Stimulated activated CD4-positive, alpha-beta T cell treated with anti-CD3 and anti-CD28 coated beads, Interleukin-4, amount 100 ng/mL, for 1 hour (primary cell): ENCODE measurements at regions not wholly inside any gene's neighbourhood (a gene's known extent, or its start where the extent isn't known, plus 50 kb on each side); places are given as distances from the start of the nearest gene placed in this dataset.
"Not testable (repeated sequence)": the region's sequence is repeated elsewhere in the genome, so short reads cannot be mapped to it uniquely, and the experiment has no call there.

ENCODE experiments used
- DNase-seq: peaks from one replicate; pipeline ENCODE4 v3.0.0-alpha.2; 2020

DNA sequence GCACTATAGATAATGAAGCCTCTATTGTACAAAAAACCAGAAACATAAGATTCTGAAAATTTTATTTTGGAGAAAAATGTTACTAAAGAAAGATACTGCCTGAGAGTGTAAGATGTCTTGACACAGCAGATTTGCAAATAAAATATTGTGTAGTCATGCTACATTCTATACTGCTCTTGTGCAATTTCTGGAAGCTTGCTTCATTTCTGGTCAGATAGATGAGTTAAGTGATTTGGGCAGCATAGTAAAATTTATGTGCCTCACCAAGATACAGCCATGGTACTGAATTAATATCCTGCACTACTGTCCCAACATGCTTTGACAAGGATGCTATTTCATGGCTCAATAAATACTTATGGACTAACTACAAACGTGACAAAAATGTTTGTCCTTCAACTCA is 55.1 kb upstream of the STARD13 start:
- no peak for DNase-seq

DNA sequence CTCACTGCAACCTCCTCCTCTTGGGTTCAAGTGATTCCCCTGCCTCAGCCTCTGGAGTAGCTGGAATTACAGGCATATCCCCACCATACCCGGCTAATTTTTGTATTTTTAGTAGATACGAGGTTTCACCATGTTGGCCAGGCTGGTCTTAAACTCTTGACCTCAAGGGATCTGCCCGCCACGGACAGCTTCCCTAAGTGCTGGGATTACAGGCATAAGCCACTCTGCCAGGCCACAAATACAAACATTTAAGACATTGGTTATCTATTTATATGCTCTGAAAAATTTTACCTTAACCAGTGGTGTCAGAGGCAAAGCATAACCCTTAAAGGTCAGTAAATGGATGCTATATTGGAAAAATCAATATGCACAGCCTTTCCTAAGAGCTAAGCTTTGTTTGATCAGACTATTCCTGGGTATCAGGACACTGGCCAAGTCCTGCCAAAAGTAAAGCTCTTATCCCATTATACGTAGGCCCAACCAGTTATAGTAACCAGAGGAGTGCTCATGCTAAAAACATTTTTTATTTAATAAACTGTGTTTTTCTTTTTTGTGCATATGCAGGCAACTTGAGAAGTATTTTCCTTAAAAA is 56.4 kb upstream of the STARD13 start:
- DNase-seq, result no peak

DNA sequence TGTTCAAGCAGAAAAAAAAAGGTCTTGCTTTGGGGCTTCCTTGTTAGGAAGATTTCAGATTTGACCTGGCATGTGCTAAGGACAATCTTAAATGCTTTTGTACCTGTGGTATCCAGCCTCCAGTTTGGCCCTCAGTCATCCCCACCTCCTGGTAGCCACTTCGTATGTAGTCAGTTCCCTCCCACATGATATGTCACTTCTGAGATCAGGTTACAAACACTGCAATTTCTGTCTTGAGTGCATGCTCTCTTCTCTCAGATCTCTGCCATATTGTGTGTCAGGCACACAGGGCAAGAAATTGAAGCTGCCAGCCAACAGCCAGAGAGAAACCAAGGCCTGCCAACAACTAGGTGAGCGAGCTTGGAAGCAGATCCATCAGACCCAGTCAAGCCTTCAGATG is 60.3 kb upstream of the STARD13 start:
- no peak for DNase-seq

DNA sequence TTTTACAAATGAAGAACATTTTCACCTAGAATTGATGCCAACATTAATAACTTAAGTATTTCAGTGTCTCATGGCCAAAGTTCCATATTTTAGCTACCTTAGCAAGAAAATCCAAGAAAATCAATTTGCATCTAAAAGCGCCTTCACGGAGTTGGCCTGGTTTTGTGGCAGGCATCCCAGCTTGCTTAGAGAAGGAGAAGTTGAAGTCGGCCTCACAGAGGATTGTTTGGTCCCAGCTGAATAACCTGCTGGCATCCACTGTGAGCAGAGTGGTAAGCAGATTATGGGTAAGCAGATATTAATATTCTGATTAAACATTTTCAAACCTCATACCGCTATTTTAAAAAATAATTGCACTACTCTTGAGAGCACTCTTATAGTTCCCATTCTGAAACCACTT is 62.3 kb upstream of the STARD13 start:
- DNase-seq, result no peak

DNA sequence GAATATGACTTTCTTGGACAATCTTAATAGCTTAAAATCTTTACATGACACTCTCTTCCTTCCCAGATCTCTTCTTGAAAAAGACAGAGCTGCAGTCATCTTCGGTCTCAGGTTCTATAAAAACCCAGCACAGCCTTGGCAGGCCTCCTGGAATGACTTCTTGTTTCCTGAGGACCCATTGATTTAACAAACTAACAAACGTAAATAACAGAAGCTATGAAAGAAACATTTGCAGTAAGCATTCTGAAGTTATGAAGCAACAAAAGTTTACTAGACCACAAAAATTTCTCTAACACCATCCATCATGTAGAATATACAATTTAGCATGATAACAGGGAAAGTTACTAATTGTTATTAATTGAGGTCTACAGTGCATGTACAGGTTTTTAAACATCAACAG is 62.8 kb upstream of the STARD13 start:
- DNase-seq, result no peak

DNA sequence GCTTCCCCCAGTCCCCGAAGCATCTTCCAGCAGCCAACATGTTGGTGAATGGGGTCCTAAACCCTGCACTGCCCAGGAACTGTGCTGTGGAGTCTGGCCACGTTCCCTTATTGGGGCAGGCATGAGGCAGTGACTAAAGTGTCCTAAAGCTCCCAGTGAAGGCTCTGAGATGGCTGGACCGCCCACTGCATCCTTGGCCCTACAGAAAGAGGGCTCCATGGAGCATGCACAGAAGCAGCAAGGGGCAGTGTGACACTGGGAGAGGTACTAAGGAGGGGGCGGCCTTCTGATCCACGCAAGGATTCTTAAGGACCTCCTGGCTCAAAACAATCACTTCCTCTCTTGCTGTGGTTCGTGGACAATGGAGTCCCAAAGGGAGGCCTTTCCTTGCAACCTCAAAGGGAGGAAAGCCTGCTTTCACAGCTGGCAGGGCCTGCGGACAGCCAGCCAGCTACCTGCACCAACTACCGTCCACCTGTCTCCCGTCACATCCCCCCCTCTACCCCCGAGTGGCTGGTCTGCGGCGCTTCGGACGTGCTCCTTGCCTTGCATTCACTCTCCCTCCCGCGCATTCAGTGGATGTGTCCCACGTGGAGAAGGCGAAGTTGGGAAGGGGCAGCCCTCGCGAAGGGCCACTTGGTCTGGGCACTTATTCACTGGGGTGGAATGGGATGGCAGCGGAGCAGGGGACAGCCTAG is 63.9 kb upstream of the STARD13 start:
- no peak for DNase-seq

DNA sequence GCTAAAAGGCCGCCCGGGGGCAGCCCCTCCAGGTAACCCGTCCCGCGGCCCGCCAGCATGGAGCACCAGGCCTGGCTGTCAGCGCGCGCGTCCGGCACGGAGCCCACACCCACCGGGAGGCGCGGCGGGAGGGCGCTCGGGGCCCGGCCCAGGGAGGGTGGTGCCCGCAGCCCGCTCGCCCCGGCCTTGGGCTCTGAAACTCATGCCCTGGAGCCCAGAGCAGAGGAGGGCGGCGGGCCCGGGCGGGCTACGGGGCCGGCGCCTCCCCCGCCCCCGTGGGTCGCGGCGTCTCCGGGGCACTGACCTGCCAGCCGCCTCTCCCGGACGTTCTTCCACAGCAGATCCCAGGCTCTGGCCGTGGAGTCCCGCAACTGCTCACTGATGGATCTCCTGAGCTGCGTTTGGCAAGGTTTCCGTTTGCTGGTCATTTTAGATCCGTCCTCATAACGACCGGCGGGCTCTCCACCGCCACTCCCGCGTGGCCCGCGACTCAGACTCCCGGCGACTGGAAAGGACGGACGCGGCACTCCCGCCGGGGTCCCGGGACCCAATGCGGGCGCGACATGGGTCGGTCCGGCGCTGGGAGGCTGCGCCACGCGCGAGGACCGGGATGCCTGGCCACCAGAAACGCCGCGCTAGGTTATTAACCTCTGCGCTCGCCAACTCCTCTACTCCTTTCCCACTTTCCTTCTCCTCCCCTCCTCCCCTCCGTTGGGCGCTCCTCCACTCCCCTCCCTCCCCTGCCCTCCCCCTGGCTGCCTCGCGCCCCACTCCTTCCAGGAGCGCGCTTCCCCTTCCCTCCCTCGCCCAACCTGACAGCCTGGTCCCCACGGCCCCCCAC is 64.7 kb upstream of the STARD13 start:
- no peak for DNase-seq

DNA sequence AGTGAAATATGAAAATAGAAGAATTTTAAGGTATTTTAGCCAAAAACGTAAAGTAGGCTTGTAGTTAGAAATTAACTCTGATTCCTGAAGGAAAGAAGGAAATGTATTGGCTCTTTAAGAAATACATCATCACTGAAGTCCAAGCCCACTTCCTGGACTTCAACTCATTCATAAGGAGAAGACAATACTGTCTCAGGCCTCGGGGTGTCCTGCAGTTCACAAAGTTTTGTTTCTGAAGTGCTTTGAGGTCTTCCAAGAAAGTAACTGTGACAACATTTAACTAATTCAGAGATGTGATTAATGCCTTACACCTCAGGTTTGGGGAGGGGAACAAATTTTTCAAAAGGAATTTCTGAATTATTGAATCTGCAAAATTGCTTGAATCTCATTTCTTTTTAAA is 65.8 kb upstream of the STARD13 start:
- no peak for DNase-seq

DNA sequence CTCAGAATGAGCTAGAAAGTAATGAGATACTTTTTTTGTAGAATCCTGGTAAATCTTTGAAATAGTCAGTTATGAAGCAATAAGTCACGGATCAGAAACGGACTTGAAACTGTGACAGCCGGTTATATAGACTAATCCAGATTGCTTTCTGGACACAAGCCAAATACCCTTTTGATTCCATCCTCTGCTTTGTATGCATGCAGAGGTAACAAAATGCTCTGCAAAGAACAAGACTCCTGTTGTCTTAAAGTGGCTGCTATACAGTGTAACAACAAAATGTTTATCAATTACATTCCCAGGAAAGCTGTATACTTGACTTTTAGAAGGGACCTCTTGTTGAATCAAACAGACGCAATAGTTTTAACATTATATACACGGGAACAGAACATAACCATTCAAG is 66.5 kb upstream of the STARD13 start:
- no peak for DNase-seq

DNA sequence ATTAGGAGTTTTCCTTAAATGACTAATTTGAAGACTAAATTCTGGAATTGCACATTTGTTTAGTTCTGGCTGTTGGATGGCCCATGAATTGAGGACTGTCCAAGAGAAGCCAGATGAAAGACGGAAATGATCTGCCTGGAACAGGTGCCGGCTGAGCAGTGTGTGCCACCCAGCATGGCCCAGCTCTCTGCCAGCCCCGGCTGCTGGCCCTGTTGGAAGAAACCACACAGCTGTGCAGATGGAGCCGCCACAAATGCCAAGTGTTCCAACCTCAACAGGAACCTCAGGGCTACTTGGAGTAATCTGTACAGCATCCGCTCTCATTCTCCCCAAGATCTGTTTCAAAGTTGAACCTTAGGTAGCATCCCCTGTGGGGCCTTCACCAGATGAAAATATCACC is 67.0 kb upstream of the STARD13 start:
- DNase-seq, result no peak

DNA sequence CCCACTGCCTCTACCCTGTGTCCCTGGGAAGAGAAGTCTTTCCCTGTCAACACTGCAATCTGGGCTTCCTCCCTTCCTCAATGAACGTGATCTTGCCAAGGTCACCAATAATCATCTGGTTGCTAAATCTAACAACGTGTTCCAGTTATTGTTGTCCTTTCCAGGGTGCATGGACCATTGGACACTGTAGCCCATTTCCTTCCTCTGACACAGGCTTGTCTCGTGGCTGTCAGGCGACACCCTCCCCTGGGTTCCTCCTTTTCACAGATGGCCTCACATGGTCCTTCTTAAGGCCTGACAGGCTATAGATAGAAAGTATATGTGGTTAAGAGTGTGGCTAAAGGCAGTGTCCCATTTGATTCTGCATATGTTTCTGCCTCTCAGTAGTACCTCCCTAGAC is 67.7 kb upstream of the STARD13 start:
- no peak for DNase-seq

DNA sequence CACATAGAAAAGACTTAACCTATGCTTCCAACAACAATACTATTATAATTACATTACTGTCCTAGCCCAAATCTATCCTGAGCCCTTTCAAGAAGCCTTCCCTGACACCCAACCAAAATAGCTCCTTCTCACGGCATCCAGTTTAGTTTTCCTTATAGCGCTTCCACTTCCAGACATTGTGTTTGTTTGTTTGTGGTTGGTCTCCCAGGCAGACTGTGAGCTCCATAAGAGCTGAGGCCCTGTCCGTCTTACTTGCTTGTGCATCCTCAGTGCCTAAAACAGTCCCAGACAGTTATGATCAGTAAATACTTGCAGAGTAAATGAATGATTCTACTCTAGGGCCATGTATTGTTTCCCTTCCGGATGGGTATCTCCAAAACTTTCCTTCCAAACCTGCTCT is 68.1 kb upstream of the STARD13 start:
- no peak for DNase-seq

DNA sequence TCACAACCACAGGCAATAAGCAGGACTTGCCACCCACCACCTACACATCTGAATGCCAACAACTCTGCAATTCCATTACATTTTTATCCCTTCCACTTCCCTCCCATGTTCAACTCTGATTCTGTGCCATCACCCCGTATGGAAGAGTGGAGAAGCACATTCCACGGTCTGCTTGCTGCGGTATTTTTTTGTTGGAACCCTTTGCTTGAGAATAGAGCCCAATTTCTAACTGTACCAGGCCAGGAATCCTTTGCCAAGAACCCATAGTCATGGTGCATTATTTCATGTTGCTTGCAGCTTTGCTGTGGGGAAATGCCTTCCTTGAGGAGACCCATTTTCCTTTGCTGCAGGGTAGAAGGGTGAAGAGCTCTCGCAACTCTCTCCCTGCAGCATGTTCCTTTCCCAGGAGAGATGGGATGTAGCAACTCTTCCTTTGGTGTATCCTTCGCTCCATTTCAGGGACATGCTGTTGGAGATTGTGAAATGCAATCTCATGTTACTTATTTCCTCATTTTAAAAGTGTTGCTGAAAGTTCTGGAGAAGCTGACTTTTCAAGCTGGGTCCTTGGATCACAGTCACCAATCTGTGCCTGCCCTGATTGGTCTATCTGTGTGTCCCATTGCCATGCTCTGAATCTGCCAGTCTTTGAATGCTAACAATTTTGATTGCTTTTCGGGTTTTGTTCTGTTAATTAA is 69.8 kb upstream of the STARD13 start:
- no peak for DNase-seq

DNA sequence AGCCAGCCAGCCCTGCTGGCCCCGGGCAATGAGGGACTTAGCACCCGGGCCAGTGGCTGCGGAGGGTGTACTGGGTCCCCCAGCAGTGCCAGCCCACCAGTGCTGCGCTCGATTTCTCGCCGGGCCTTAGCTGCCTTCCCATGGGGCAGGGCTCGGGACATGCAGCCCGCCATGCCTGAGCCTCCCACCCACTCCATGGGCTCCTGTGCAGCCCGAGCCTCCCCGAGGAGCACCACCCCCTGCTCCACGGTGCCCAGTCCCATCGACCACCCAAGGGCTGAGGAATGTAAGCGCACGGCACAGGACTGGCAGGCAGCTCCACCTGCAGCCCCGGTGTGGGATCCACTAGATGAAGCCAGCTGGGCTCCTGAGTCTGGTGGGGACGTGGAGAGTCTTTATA is 72.5 kb upstream of the STARD13 start:
- DNase-seq, result not testable (repeated sequence)

DNA sequence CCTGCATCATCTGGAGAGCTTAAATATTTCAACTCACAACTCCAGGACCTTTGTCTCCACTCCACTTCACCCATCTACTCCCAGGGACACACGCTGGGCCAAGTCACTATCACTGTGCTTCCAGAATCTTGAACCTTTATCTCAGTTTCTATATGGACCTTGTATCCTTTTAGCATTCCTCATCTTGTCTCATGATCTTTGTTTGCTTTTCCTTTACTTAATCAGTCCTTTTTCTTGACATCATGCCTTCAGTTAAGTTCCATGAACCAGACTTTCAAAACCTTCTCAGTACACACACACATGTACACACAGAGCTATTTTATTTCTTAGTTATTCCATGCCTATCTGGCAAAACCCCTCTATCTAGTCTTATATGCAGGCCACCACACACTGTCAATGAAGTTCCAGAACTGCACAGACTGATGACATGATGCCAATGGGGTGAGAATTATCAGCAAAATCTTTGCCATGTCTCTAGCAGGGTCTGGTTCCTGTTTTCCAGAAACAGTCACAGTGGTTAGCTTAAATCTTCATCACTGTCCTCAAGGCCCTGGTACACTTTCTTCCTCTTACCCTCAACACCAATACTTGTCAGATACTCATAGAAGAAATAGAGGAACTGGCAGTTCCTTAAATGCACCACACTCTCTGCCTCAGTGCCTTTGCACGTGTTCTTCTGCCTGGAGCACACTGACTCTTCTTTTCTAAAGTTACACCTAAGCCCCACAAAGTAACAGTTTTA is 77.6 kb upstream of the STARD13 start:
- DNase-seq, result no peak

DNA sequence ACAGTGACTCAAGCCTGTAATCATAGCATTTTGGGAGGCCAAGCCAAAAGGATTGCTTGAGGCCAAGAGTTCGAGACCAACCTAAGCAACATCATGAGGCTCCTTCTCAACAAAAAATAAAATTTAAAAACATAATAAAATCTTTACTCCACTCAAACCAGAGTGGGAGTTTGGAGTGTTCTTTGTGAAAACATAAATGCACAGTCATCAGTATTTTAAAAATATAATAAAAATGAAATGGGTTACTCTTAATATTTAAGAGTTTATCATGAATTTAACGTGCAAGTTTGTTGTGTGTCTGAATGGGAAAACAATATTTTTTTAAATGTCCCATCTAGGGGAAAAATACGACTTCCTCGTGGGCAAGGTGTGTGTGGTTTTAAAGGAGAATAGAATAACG is 78.6 kb upstream of the STARD13 start:
- DNase-seq, result no peak

DNA sequence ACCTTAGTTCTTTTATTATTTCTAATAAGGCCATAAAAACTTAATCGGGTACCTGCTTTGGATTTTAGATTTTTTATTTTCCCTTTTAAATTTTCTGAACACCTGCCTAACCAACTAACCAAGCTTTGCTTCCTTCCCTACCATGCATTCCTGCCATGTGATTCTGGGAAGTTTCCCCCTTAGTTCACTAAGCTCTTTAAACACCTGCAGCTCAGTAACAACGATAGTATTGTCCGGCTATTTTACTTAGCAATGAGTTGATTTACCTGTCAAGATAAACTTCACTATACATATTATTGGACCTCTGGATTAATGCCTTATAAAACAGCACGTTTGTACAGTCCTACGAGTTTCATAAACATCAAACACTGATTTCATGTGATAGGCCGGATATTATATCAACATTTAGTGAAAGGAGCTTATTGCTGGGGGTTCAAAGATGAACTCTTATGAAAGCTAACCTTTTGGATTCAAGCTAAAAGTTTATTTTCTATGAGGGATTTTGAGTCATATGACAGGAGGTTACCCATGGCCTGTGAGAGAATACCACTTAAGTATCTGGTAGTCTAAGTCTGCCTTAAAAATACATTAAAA is 81.0 kb upstream of the STARD13 start:
- no peak for DNase-seq

DNA sequence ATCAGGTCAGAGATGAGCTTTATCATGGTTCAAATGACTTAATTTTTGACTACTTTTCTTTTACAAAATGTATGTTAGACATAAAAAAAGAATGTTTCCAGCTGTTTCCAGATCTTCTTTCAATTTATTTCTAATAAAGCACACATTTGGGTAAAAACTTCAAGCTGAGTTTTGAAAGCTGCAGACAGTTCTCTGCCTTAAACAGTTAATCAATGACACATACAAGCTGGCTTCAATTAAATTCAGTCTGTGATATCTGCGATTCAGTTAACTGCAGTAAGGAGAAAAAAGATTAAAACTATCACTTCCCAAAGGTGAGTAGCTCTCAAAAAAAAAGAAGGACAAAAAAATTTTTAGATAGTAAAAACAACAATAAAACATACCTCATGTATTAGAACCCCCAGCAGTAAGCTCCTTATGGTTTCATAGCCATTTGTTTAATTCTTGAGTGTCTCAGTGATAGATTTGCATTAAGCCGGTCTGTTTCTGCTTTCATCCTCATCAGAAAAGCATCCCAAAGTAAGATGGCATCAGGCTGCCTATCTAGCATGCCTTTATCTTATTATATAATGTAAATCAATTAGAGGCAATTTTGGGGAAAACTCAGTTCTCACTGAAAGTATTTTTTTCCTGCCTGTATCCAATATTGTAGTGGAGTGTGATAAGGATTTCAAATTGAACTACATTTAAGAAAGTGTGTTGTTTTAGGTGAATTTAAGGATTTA is 81.8 kb upstream of the STARD13 start:
- DNase-seq, result no peak

DNA sequence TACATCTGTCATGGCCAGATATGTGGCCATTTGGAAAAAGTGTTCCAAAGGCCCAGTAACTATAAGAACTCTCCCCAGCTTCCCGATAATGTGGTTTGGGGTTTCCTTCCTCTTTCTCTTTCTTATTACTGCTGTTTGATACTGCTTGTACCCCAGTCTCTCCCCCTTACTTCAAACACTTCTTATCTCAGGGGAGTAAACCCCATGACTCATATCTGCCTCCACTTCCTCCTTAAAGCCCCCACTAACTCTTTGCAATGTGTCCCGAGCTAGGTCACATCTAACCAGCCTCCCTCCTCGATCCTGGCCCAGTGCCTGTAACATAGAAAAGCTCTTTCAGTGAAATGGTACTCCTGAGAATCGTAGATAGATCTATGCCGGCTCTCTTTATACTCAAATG is 82.4 kb upstream of the STARD13 start:
- no peak for DNase-seq

DNA sequence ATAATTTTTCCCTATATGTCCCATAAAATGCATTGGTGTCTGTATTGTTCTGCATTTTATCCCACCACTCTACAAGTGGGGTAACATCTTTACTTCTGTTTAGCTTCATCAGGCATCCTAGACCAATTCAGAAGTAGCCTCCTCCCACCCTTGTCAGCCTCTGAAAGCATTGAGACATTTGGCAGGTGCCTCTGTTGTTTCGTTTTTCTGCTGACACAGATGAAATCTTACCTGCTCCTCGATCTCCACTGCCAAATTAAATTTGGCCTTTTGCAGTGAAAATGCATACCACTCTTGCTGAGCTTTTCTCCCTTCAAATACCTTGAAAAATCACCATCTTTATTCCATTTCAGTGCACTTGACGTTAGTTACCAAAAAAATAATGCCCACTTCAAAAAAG is 83.5 kb upstream of the STARD13 start:
- DNase-seq, result no peak

DNA sequence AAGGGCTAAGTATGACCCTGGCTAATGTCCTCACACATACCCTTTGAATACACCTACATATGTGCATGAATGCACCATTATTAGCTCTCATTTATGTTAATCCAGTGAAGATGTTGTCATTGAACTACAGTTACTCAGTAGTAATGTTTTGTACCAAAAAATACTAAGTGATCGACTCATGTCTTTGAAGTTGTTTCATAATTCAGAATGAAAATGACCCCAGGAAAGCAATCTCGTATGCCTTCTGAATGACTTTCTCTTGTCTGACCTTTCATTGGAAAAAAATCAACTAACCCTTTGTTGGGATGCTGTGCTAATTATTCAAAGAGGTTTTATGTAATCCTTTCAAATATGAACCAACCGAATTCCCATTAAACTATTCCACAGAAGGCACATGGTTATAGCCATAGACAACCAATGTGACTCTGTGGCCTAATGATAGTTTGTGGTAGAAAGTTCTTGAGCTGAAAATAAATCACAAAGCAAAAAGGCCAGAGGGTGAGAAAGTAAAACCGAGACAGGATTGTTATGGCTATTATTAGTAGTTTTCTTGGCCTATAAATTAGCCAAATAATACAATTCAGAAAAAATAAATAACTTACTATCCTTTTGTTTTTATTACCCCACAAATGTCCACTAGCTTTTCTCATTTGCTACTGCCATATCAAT is 86.8 kb upstream of the STARD13 start:
- DNase-seq, result no peak
